ENCODE measurements at regions not wholly inside any gene's neighbourhood (a gene's known extent, or its start where the extent isn't known, plus 50 kb on each side); places are given as distances from the start of the nearest gene placed in this dataset.

GRCh38 chr7:41028580-41028979 lies 674.3 kb downstream of the INHBA start:
- Histone ChIP-seq H3K9ac (ENCODE audit: low read depth in 1 of 2, low read length in 2 of 2) (no peak overlapping the region), H3K4me1 (ENCODE audit: control insufficient read depth in 1 of 2, insufficient read depth in 2 of 2, low read length in 2 of 2) (no peaks in the 10 kb centered on the region), H3K9me3 (ENCODE audit: control insufficient read depth in 1 of 2, low read length in 2 of 2) (no peaks in the 10 kb centered on the region), H3K4me3 (ENCODE audit: low read depth in 1 of 2, low read length in 2 of 2) (no peak overlapping the region), H3K27ac (ENCODE audit: low read depth, low read length) (no peak overlapping the region), H3K36me3 (ENCODE audit: control insufficient read depth in 1 of 2, insufficient read depth in 2 of 2, low read length in 2 of 2) (no peaks in the 10 kb centered on the region), H3K27me3 (ENCODE audit: control insufficient read depth in 1 of 2, insufficient read depth in 2 of 2, low read length in 2 of 2) (no peaks in the 10 kb centered on the region)

DNA sequence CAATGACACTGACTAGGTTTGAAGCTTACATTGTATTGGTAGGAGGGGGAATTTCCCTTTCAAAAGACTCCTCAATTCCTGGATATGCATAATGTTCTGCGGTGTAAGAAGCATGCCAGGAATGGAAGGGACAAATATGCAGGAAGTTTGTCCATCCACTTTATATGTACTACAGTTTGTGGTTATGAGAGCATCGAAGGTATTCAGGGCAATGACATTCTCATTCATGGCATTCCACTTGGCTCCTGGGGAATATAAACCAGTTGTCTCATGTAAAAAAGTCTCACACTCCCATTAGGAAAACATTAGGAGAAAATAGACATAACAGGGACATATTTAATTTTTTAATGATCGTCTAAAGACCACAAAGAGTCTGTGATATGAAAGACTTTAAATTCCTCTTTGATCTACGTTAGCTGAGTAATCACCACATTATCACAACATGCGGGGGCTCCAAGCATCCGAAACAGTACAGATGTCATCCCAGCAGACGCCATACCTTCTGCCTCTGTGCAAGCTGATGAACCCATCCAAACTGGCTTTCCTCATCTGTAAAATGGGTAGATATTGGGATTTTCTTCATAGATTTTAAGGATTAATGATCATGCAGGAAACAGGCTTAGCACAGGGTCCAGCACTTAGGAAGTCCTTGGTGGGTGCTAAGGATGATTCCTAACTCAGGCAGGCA lies 675.3 kb downstream of the INHBA start:
- Histone ChIP-seq H3K4me1 (ENCODE audit: control insufficient read depth in 1 of 2, insufficient read depth in 2 of 2, low read length in 2 of 2) (no peaks in the 10 kb centered on the region), H3K27me3 (ENCODE audit: control insufficient read depth in 1 of 2, insufficient read depth in 2 of 2, low read length in 2 of 2) (no peaks in the 10 kb centered on the region), H3K9ac (ENCODE audit: low read depth in 1 of 2, low read length in 2 of 2) (no peak overlapping the region), H3K4me3 (ENCODE audit: low read depth in 1 of 2, low read length in 2 of 2) (no peak overlapping the region), H3K36me3 (ENCODE audit: control insufficient read depth in 1 of 2, insufficient read depth in 2 of 2, low read length in 2 of 2) (no peaks in the 10 kb centered on the region), H3K27ac (ENCODE audit: low read depth, low read length) (no peak overlapping the region), H3K9me3 (ENCODE audit: control insufficient read depth in 1 of 2, low read length in 2 of 2) (no peaks in the 10 kb centered on the region)

DNA sequence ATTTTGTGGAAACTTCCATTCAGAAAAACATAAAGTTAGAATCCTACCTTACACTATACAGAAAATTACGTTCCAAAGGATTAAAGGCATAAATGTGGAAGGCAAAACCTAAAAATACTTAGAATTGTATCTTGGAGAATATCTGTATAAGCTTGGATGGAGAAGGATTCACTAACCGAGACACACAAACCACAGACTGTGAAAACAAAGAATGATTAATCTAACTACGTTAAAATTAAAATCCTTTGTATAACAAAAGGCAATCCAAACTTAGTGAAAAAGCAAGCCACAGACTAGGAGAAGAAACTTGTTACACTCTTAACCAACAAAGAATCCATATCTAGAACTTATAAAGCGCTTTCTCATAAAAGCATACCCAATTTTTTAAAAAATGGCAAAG lies 678.8 kb downstream of the INHBA start:
- no peaks in the 10 kb centered on the region for H3K36me3 ChIP-seq (ENCODE audit: control insufficient read depth in 1 of 2, insufficient read depth in 2 of 2, low read length in 2 of 2)
- no peaks in the 10 kb centered on the region for H3K4me1 ChIP-seq (ENCODE audit: control insufficient read depth in 1 of 2, insufficient read depth in 2 of 2, low read length in 2 of 2)
- H3K27ac ChIP-seq (ENCODE audit: low read depth, low read length) = no peak overlapping the region
- H3K27me3 ChIP-seq (ENCODE audit: control insufficient read depth in 1 of 2, insufficient read depth in 2 of 2, low read length in 2 of 2) = no peaks in the 10 kb centered on the region
- H3K9me3 ChIP-seq (ENCODE audit: control insufficient read depth in 1 of 2, low read length in 2 of 2) = no peaks in the 10 kb centered on the region
- H3K4me3 ChIP-seq (ENCODE audit: low read depth in 1 of 2, low read length in 2 of 2) = no peak overlapping the region
- H3K9ac ChIP-seq (ENCODE audit: low read depth in 1 of 2, low read length in 2 of 2) = no peak overlapping the region

GRCh38 chr7:41020056-41020455 lies 682.8 kb downstream of the INHBA start:
- Histone ChIP-seq H3K27ac (ENCODE audit: low read depth, low read length) (no peak overlapping the region), H3K36me3 (ENCODE audit: control insufficient read depth in 1 of 2, insufficient read depth in 2 of 2, low read length in 2 of 2) (no peaks in the 10 kb centered on the region), H3K27me3 (ENCODE audit: control insufficient read depth in 1 of 2, insufficient read depth in 2 of 2, low read length in 2 of 2) (no peaks in the 10 kb centered on the region), H3K9me3 (ENCODE audit: control insufficient read depth in 1 of 2, low read length in 2 of 2) (no peaks in the 10 kb centered on the region), H3K4me3 (ENCODE audit: low read depth in 1 of 2, low read length in 2 of 2) (no peak overlapping the region), H3K4me1 (ENCODE audit: control insufficient read depth in 1 of 2, insufficient read depth in 2 of 2, low read length in 2 of 2) (no peaks in the 10 kb centered on the region), H3K9ac (ENCODE audit: low read depth in 1 of 2, low read length in 2 of 2) (no peak overlapping the region)

- Histone ChIP-seq H3K27me3 (ENCODE audit: control insufficient read depth in 1 of 2, insufficient read depth in 2 of 2, low read length in 2 of 2) (no peaks in the 10 kb centered on the region), H3K9me3 (ENCODE audit: control insufficient read depth in 1 of 2, low read length in 2 of 2) (no peaks in the 10 kb centered on the region), H3K27ac (ENCODE audit: low read depth, low read length) (no peak overlapping the region), H3K4me3 (ENCODE audit: low read depth in 1 of 2, low read length in 2 of 2) (no peak overlapping the region), H3K4me1 (ENCODE audit: control insufficient read depth in 1 of 2, insufficient read depth in 2 of 2, low read length in 2 of 2) (no peaks in the 10 kb centered on the region), H3K36me3 (ENCODE audit: control insufficient read depth in 1 of 2, insufficient read depth in 2 of 2, low read length in 2 of 2) (no peaks in the 10 kb centered on the region), H3K9ac (ENCODE audit: low read depth in 1 of 2, low read length in 2 of 2) (no peak overlapping the region)
Measured at GRCh38 chr7:41013117-41013516, 689.8 kb downstream of the INHBA start.

- no peaks in the 10 kb centered on the region for H3K9me3 ChIP-seq (ENCODE audit: control insufficient read depth in 1 of 2, low read length in 2 of 2)
- H3K4me1 ChIP-seq (ENCODE audit: control insufficient read depth in 1 of 2, insufficient read depth in 2 of 2, low read length in 2 of 2) = no peaks in the 10 kb centered on the region
- no peak overlapping the region for H3K4me3 ChIP-seq (ENCODE audit: low read depth in 1 of 2, low read length in 2 of 2)
- H3K36me3 ChIP-seq (ENCODE audit: control insufficient read depth in 1 of 2, insufficient read depth in 2 of 2, low read length in 2 of 2) = no peaks in the 10 kb centered on the region
- no peaks in the 10 kb centered on the region for H3K27me3 ChIP-seq (ENCODE audit: control insufficient read depth in 1 of 2, insufficient read depth in 2 of 2, low read length in 2 of 2)
- no peak overlapping the region for H3K9ac ChIP-seq (ENCODE audit: low read depth in 1 of 2, low read length in 2 of 2)
- H3K27ac ChIP-seq (ENCODE audit: low read depth, low read length) = no peak overlapping the region
Measured at GRCh38 chr7:41012041-41012440, 690.8 kb downstream of the INHBA start.

DNA sequence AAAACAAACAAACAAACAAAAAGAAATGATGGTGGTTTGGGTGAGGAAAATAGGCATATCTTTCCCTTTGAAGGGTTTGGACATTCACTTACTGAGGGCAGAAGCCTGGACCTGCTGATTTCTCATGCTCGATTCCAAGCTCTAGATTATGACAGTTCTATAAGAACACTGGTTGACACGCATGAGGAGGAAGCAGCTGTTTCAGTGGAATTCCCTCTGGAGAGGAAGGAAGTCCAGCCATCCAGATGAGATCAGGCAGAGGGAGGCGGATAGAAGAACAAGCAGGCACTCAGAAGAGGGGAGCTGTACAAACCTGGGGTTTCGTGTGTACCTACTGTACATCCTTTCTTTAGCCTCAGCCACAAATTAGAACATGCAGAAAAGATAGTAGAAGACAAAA lies 691.9 kb downstream of the INHBA start:
- Histone ChIP-seq H3K9me3 (ENCODE audit: control insufficient read depth in 1 of 2, low read length in 2 of 2) (no peaks in the 10 kb centered on the region), H3K36me3 (ENCODE audit: control insufficient read depth in 1 of 2, insufficient read depth in 2 of 2, low read length in 2 of 2) (no peaks in the 10 kb centered on the region), H3K4me3 (ENCODE audit: low read depth in 1 of 2, low read length in 2 of 2) (no peak overlapping the region), H3K4me1 (ENCODE audit: control insufficient read depth in 1 of 2, insufficient read depth in 2 of 2, low read length in 2 of 2) (no peaks in the 10 kb centered on the region), H3K27me3 (ENCODE audit: control insufficient read depth in 1 of 2, insufficient read depth in 2 of 2, low read length in 2 of 2) (no peaks in the 10 kb centered on the region), H3K27ac (ENCODE audit: low read depth, low read length) (no peak overlapping the region), H3K9ac (ENCODE audit: low read depth in 1 of 2, low read length in 2 of 2) (no peak overlapping the region)

- Histone ChIP-seq H3K4me1 (ENCODE audit: control insufficient read depth in 1 of 2, insufficient read depth in 2 of 2, low read length in 2 of 2) (peaks cover 0 to 2% of the 10 kb centered on the region in 2 donors), H3K27ac (ENCODE audit: low read depth, low read length) (no peak overlapping the region), H3K9me3 (ENCODE audit: control insufficient read depth in 1 of 2, low read length in 2 of 2) (no peaks in the 10 kb centered on the region), H3K9ac (ENCODE audit: low read depth in 1 of 2, low read length in 2 of 2) (no peak overlapping the region), H3K27me3 (ENCODE audit: control insufficient read depth in 1 of 2, insufficient read depth in 2 of 2, low read length in 2 of 2) (no peaks in the 10 kb centered on the region), H3K36me3 (ENCODE audit: control insufficient read depth in 1 of 2, insufficient read depth in 2 of 2, low read length in 2 of 2) (no peaks in the 10 kb centered on the region), H3K4me3 (ENCODE audit: low read depth in 1 of 2, low read length in 2 of 2) (no peak overlapping the region)
Measured at GRCh38 chr7:41010418-41010817, 692.5 kb downstream of the INHBA start.

- Histone ChIP-seq H3K4me3 (ENCODE audit: low read depth in 1 of 2, low read length in 2 of 2) (no peak overlapping the region), H3K4me1 (ENCODE audit: control insufficient read depth in 1 of 2, insufficient read depth in 2 of 2, low read length in 2 of 2) (peaks cover 0 to 3% of the 10 kb centered on the region in 2 donors), H3K9ac (ENCODE audit: low read depth in 1 of 2, low read length in 2 of 2) (no peak overlapping the region), H3K27me3 (ENCODE audit: control insufficient read depth in 1 of 2, insufficient read depth in 2 of 2, low read length in 2 of 2) (no peaks in the 10 kb centered on the region), H3K36me3 (ENCODE audit: control insufficient read depth in 1 of 2, insufficient read depth in 2 of 2, low read length in 2 of 2) (no peaks in the 10 kb centered on the region), H3K27ac (ENCODE audit: low read depth, low read length) (no peak overlapping the region), H3K9me3 (ENCODE audit: control insufficient read depth in 1 of 2, low read length in 2 of 2) (no peaks in the 10 kb centered on the region)
Measured at GRCh38 chr7:41007811-41008210, 695.1 kb downstream of the INHBA start.

- Histone ChIP-seq H3K27ac (ENCODE audit: low read depth, low read length) (no peak overlapping the region), H3K9ac (ENCODE audit: low read depth in 1 of 2, low read length in 2 of 2) (no peak overlapping the region), H3K4me3 (ENCODE audit: low read depth in 1 of 2, low read length in 2 of 2) (no peak overlapping the region), H3K9me3 (ENCODE audit: control insufficient read depth in 1 of 2, low read length in 2 of 2) (no peaks in the 10 kb centered on the region), H3K4me1 (ENCODE audit: control insufficient read depth in 1 of 2, insufficient read depth in 2 of 2, low read length in 2 of 2) (peaks cover 0 to 3% of the 10 kb centered on the region in 2 donors), H3K36me3 (ENCODE audit: control insufficient read depth in 1 of 2, insufficient read depth in 2 of 2, low read length in 2 of 2) (no peaks in the 10 kb centered on the region), H3K27me3 (ENCODE audit: control insufficient read depth in 1 of 2, insufficient read depth in 2 of 2, low read length in 2 of 2) (no peaks in the 10 kb centered on the region)
Measured at GRCh38 chr7:41007351-41007751, 695.5 kb downstream of the INHBA start.

Data from duodenal mucosa (tissue), 2 donors.